Ishikawa (cell line): ENCODE measurements at regions not wholly inside any gene's neighbourhood (a gene's known extent, or its start where the extent isn't known, plus 50 kb on each side); places are given as distances from the start of the nearest gene placed in this dataset.

Experiments
- CEBPB ChIP-seq: IDR thresholded peaks from 2 replicates; pipeline ENCODE4 v1.6.1; 2012
- CREB1 ChIP-seq: IDR thresholded peaks from 2 replicates; pipeline ENCODE4 v1.6.1; 2012; ENCODE audit warnings: low read depth
- EP300 ChIP-seq: IDR thresholded peaks from 2 replicates; pipeline ENCODE4 v1.6.1; 2012; ENCODE audit warnings: borderline replicate concordance
- FOXM1 ChIP-seq: IDR thresholded peaks from 2 replicates; pipeline ENCODE4 v1.6.1; 2012; ENCODE audit warnings: low read depth, borderline replicate concordance
- MAX ChIP-seq: IDR thresholded peaks from 2 replicates; pipeline ENCODE4 v1.6.1; 2012
- RAD21 ChIP-seq: IDR thresholded peaks from 2 replicates; pipeline ENCODE4 v1.6.1; 2012; ENCODE audit warnings: low read depth
- REST ChIP-seq: IDR thresholded peaks from 2 replicates; pipeline ENCODE4 v1.6.1; 2012; ENCODE audit warnings: low read depth, mild to moderate bottlenecking
- TAF1 ChIP-seq: IDR thresholded peaks from 2 replicates; pipeline ENCODE4 v1.6.1; 2012; ENCODE audit warnings: low read depth, mild to moderate bottlenecking
- TCF12 ChIP-seq: IDR thresholded peaks from 2 replicates; pipeline ENCODE4 v1.6.1; 2012; ENCODE audit warnings: low read depth
- TEAD4 ChIP-seq: IDR thresholded peaks from 2 replicates; pipeline ENCODE4 v1.6.1; 2012
- USF1 ChIP-seq: IDR thresholded peaks from 2 replicates; pipeline ENCODE4 v1.6.1; 2012
- YY1 ChIP-seq: IDR thresholded peaks from 2 replicates; pipeline ENCODE4 v1.6.1; 2012; ENCODE audit warnings: low read depth

- TF ChIP-seq CREB1 (no peak), TCF12 (no peak), TEAD4 (no peak), EP300 (no peak), REST (no peak), RAD21 (no peak), FOXM1 (no peak), TAF1 (no peak), YY1 (no peak), MAX (no peak), CEBPB (no peak), USF1 (no peak)
Measured at GRCh38 chr6:88349511-88349910, 183.4 kb upstream of the CNR1 start.
